OCI-LY3 (cell line): ENCODE measurements at regions not wholly inside any gene's neighbourhood (a gene's known extent, or its start where the extent isn't known, plus 50 kb on each side); places are given as distances from the start of the nearest gene placed in this dataset.

Experiments used
- CTCF ChIP-seq: fragments of 200-600, 300-600 bp; sonication (generic); IDR thresholded peaks from 2 replicates; pipeline ENCODE4 v1.5.1; 2014; ENCODE audit warnings: antibody characterized with exemption, low read length, low read depth
- EZH2phosphoT487 ChIP-seq: fragments of 200-600 bp; shearing (Covaris generic); IDR thresholded peaks from 2 replicates; pipeline ENCODE4 v1.6.1; 2018; ENCODE audit warnings: antibody characterized with exemption, mixed run types, low read depth

GRCh38 chr15:47409038-47409437, 308.3 kb upstream of the SEMA6D start:
- TF ChIP-seq CTCF (no peak), EZH2phosphoT487 (no peak)
